GM12875 (cell line): ENCODE measurements at regions not wholly inside any gene's neighbourhood (a gene's known extent, or its start where the extent isn't known, plus 50 kb on each side); places are given as distances from the start of the nearest gene placed in this dataset.

ENCODE experiments used
- H3K4me3 ChIP-seq: one replicate; pipeline ENCODE4 v1.5.1; 2011; ENCODE audit warnings: low read depth, low read length, control low read depth
- TF ChIP-seq, protein P1 (sequence below): IDR thresholded peaks from 2 replicates; pipeline ENCODE4 v1.5.1; 2011; ENCODE audit warnings: low read depth, mild to moderate bottlenecking, control low read depth, inconsistent platforms, low read length, moderate library complexity, borderline replicate concordance; ENCODE audit not compliant: insufficient read depth

- TF ChIP-seq, protein P1, sequence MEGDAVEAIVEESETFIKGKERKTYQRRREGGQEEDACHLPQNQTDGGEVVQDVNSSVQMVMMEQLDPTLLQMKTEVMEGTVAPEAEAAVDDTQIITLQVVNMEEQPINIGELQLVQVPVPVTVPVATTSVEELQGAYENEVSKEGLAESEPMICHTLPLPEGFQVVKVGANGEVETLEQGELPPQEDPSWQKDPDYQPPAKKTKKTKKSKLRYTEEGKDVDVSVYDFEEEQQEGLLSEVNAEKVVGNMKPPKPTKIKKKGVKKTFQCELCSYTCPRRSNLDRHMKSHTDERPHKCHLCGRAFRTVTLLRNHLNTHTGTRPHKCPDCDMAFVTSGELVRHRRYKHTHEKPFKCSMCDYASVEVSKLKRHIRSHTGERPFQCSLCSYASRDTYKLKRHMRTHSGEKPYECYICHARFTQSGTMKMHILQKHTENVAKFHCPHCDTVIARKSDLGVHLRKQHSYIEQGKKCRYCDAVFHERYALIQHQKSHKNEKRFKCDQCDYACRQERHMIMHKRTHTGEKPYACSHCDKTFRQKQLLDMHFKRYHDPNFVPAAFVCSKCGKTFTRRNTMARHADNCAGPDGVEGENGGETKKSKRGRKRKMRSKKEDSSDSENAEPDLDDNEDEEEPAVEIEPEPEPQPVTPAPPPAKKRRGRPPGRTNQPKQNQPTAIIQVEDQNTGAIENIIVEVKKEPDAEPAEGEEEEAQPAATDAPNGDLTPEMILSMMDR, result no peak
- no peak overlapping the region for H3K4me3 ChIP-seq
These were observed 318.9 kb upstream of the ACVR2A start for GRCh38 chr2:147525819-147526489.

GRCh38 chr2:147524912-147525311 lies 319.9 kb upstream of the ACVR2A start:
- TF ChIP-seq, protein P1, result no peak
- H3K4me3 ChIP-seq, result no peak overlapping the region

- H3K4me3 ChIP-seq, result no peak overlapping the region
- TF ChIP-seq, protein P1, result no peak
These were observed 321.4 kb upstream of the ACVR2A start for GRCh38 chr2:147523415-147523814.

- TF ChIP-seq, protein P1, result no peak
- no peak overlapping the region for H3K4me3 ChIP-seq
These were observed 322.9 kb upstream of the ACVR2A start for GRCh38 chr2:147521936-147522335.

- H3K4me3 ChIP-seq, result no peak overlapping the region
- TF ChIP-seq, protein P1, result no peak
These were observed 324.0 kb upstream of the ACVR2A start for GRCh38 chr2:147520817-147521216.

DNA sequence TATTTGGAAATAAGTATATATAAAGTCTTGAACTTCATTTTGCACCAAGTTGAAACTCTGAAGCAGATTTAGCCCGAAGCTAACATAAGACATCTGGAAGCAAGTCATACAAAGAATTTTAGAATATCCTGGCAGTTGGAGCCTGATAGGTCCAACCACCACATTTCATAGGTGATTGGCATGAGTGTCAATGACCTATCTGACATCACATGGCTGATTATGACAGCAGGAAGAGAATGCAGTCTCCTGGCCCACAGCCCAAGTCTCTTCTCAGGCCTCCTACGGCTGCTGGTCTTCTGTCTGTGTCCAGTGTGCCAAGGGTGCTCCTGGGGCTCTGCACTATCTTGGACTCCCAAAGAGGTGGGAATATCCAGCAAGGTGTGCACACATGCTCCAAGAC lies 325.7 kb upstream of the ACVR2A start:
- no peak overlapping the region for H3K4me3 ChIP-seq
- TF ChIP-seq, protein P1, result no peak

GRCh38 chr2:147515213-147515612 lies 329.6 kb upstream of the ACVR2A start:
- TF ChIP-seq, protein P1, result no peak
- H3K4me3 ChIP-seq, result no peak overlapping the region
